Thyroid gland (tissue), 4 donors: ENCODE measurements at regions not wholly inside any gene's neighbourhood (a gene's known extent, or its start where the extent isn't known, plus 50 kb on each side); places are given as distances from the start of the nearest gene placed in this dataset.
"Not testable (repeated sequence)": the region's sequence is repeated elsewhere in the genome, so short reads cannot be mapped to it uniquely, and the experiment has no call there.

ENCODE experiments used
- DNase-seq, 2 donors: peaks; one replicate each; pipeline ENCODE4 v3.0.0-alpha.2; 2019
- H3K27ac ChIP-seq, 3 donors: fragments of 200-600 bp; sonication (generic); 1 replicate in 2 of 3; 2 replicates in 1 of 3; pipeline ENCODE4 v1.5.1; 2016 to 2019; ENCODE audit warnings: mild to moderate bottlenecking in 1 of 3, moderate library complexity in 1 of 3
- H3K27me3 ChIP-seq: fragments of 200-600 bp; sonication (generic); one replicate; pipeline ENCODE4 v1.5.1; 2019
- H3K36me3 ChIP-seq, 2 donors: fragments of 200-600 bp; sonication (generic); one replicate each; pipeline ENCODE4 v1.5.1; 2016 to 2019
- H3K4me1 ChIP-seq, 2 donors: fragments of 200-600 bp; sonication (generic); one replicate each; pipeline ENCODE4 v1.5.1; 2017 to 2019
- H3K4me3 ChIP-seq, 3 donors: fragments of 200-600 bp; sonication (generic); replicated peaks in 1 of 3; 1 replicate in 2 of 3; 2 replicates in 1 of 3; pipeline ENCODE4 v1.5.1; 2016; ENCODE audit warnings: mild to moderate bottlenecking in 1 of 3
- H3K9me3 ChIP-seq: fragments of 200-600 bp; sonication (generic); one replicate; pipeline ENCODE4 v1.5.1; 2017
- CTCF ChIP-seq, 6 experiments: fragments of 200-600 bp in 3 of 6; fragments of 450-650 bp in 3 of 6; sonication (generic) in 3 of 6; IDR thresholded peaks; one replicate each; pipeline ENCODE4 v1.5.1; 2016 to 2019; ENCODE audit warnings: antibody characterized with exemption in 6 of 6, mild to moderate bottlenecking in 2 of 6, inconsistent platforms in 1 of 6, moderate library complexity in 1 of 6
- POLR2A ChIP-seq, 2 donors: fragments of 450-650 bp; IDR thresholded peaks; one replicate each; pipeline ENCODE4 v1.6.1; 2017; ENCODE audit warnings: antibody characterized with exemption in 2 of 2, mild to moderate bottlenecking in 2 of 2, moderate library complexity in 1 of 2
- WGBS, 2 donors: methylation state at CpG; one replicate each; pipeline ENCODE4 v1.1.5; 2017; 5-methylcytosine and 5-hydroxymethylcytosine counted together
- intact Hi-C: fragments of 100-400 bp; cut with DNase I; formaldehyde crosslinking; loops from one replicate; pipeline ENCODE4 v1.15.1; 2023

- WGBS, 2 donors, result 81 to 88% methylated on average over 1 of the region's 1 CpG
- Histone ChIP-seq H3K36me3 (no peaks in the 10 kb centered on the region), H3K4me3 (no peak overlapping the region), H3K27ac (no peak overlapping the region), H3K4me1 (no peaks in the 10 kb centered on the region), H3K9me3 (no peaks in the 10 kb centered on the region), H3K27me3 (no peaks in the 10 kb centered on the region)
- TF ChIP-seq CTCF (IDR thresholded peaks at IDR 0.05) (no peak), POLR2A (IDR thresholded peaks at IDR 0.05) (no peak)
- intact Hi-C loops, result no loop called here
- DNase-seq, result no peak
These were observed 507.0 kb downstream of the DACH1 start for GRCh38 chr13:71360041-71360440.

- TF ChIP-seq CTCF (IDR thresholded peaks at IDR 0.05), result no peak
- TF ChIP-seq POLR2A (IDR thresholded peaks at IDR 0.05), result no peak
- intact Hi-C loops, result no loop called here
- Histone ChIP-seq H3K4me1 (no peaks in the 10 kb centered on the region), H3K27ac (no peak overlapping the region), H3K9me3 (no peaks in the 10 kb centered on the region), H3K27me3 (no peaks in the 10 kb centered on the region), H3K36me3 (no peaks in the 10 kb centered on the region), H3K4me3 (no peak overlapping the region)
- DNase-seq, result no peak
- 91 to 93% methylated on average over 4 of the region's 4 CpGs for WGBS, 2 donors
These were observed 507.4 kb downstream of the DACH1 start for GRCh38 chr13:71359641-71360040.

GRCh38 chr13:71358218-71358617 lies 508.8 kb downstream of the DACH1 start:
- no peak for DNase-seq
- no peak for TF ChIP-seq POLR2A (IDR thresholded peaks at IDR 0.05)
- no peak for TF ChIP-seq CTCF (IDR thresholded peaks at IDR 0.05)
- Histone ChIP-seq H3K4me1 (no peaks in the 10 kb centered on the region), H3K36me3 (no peaks in the 10 kb centered on the region), H3K4me3 (no peak overlapping the region), H3K27ac (no peak overlapping the region), H3K27me3 (no peaks in the 10 kb centered on the region), H3K9me3 (no peaks in the 10 kb centered on the region)
- WGBS, 2 donors, result 54 to 65% methylated on average over 1 of the region's 1 CpG
- intact Hi-C loops, result no loop called here

- no peaks in the 10 kb centered on the region for H3K36me3 ChIP-seq
- no peak for DNase-seq
- H3K27ac ChIP-seq, result no peak overlapping the region
- no peaks in the 10 kb centered on the region for H3K9me3 ChIP-seq
- no peak overlapping the region for H3K4me3 ChIP-seq
- intact Hi-C loops, result no loop called here
- no peaks in the 10 kb centered on the region for H3K4me1 ChIP-seq
- H3K27me3 ChIP-seq, result no peaks in the 10 kb centered on the region
- TF ChIP-seq CTCF (IDR thresholded peaks at IDR 0.05) (no peak), POLR2A (IDR thresholded peaks at IDR 0.05) (no peak)
- WGBS, 2 donors, result 90 to 91% methylated on average over 7 of the region's 7 CpGs
These were observed 512.0 kb downstream of the DACH1 start for GRCh38 chr13:71355010-71355409.

GRCh38 chr13:71350886-71351285 lies 516.1 kb downstream of the DACH1 start:
- no peaks in the 10 kb centered on the region for H3K27me3 ChIP-seq
- no peak overlapping the region for H3K4me3 ChIP-seq
- no peak overlapping the region for H3K27ac ChIP-seq
- TF ChIP-seq POLR2A (IDR thresholded peaks at IDR 0.05) (no peak), CTCF (IDR thresholded peaks at IDR 0.05) (no peak)
- H3K36me3 ChIP-seq, result no peaks in the 10 kb centered on the region
- no peak for DNase-seq
- intact Hi-C loops, result no loop called here
- WGBS, 2 donors, result 80 to 81% methylated on average over 2 of the region's 2 CpGs
- no peaks in the 10 kb centered on the region for H3K9me3 ChIP-seq
- no peaks in the 10 kb centered on the region for H3K4me1 ChIP-seq

- H3K4me3 ChIP-seq, H3K4me1 ChIP-seq, intact Hi-C loops, H3K9me3 ChIP-seq, H3K27ac ChIP-seq, H3K27me3 ChIP-seq, DNase-seq, H3K36me3 ChIP-seq: not testable (repeated sequence)
- WGBS, 2 donors, result 79 to 87% methylated on average over 4 of the region's 4 CpGs
These were observed 521.1 kb downstream of the DACH1 start for GRCh38 chr13:71345856-71346255.
